SK-N-SH (cell line): ENCODE measurements at regions not wholly inside any gene's neighbourhood (a gene's known extent, or its start where the extent isn't known, plus 50 kb on each side); places are given as distances from the start of the nearest gene placed in this dataset.
A peak's percentile ranks its signal among the peaks of the same experiment; 100 is the strongest.

Experiments used
- CTCF ChIA-PET: fragments of 300-600, 350-600 bp; formaldehyde crosslinking; extraction: SDS; loops from one replicate; lab custom pipeline; 2021; lab: Yijun Ruan, JAX
- POLR2A ChIA-PET: fragments of 350-600 bp; sonication (Branson Sonifier 250); formaldehyde crosslinking; extraction: SDS; loops from one replicate; lab custom pipeline; 2020; ENCODE audit warnings: antibody characterized with exemption, inconsistent platforms; lab: Yijun Ruan, JAX
- DNase-seq: peaks from one replicate; pipeline ENCODE4 v3.0.0; 2012
- H2AFZ ChIP-seq: fragments of 200-600 bp; sonication (generic); 2 replicates; pipeline ENCODE4 v1.8.1; 2016; ENCODE audit warnings: antibody characterized with exemption, mild to moderate bottlenecking, low read depth
- H3F3A ChIP-seq: fragments of 200-600 bp; sonication (generic); replicated peaks from 2 replicates; pipeline ENCODE3; 2016; ENCODE audit warnings: antibody characterized with exemption, mild to moderate bottlenecking; ENCODE audit not compliant: insufficient read depth
- H3K27ac ChIP-seq, 2 experiments: fragments of 200-500 bp in 1 of 2; fragments of 200-600 bp in 1 of 2; sonication (Bioruptor generic) in 1 of 2; sonication (generic), shearing (Covaris generic) in 1 of 2; 2 replicates each; pipeline versions ENCODE4 v1.5.1 to v1.6.1; 2014 to 2016; ENCODE audit warnings: low read depth in 2 of 2, inconsistent platforms in 1 of 2, low read length in 1 of 2, mild to moderate bottlenecking in 1 of 2, mixed read lengths in 1 of 2
- H3K27me3 ChIP-seq: fragments of 200-600 bp; sonication (generic), shearing (Covaris generic); 2 replicates; pipeline ENCODE4 v1.6.1; 2016; ENCODE audit warnings: mixed run types; ENCODE audit not compliant: insufficient read depth
- H3K36me3 ChIP-seq, 2 experiments: fragments of 200-500 bp in 1 of 2; fragments of 200-600 bp in 1 of 2; sonication (Bioruptor generic) in 1 of 2; sonication (generic) in 1 of 2; replicated peaks in 1 of 2; 2 replicates each; pipeline versions ENCODE3 to v1.5.1; 2014 to 2016; ENCODE audit warnings: low read length in 1 of 2, mild to moderate bottlenecking in 1 of 2; ENCODE audit not compliant: insufficient read depth in 2 of 2, control insufficient read depth in 1 of 2
- H3K4me1 ChIP-seq, 2 experiments: fragments of 200-500 bp in 1 of 2; fragments of 200-600 bp in 1 of 2; sonication (Bioruptor generic) in 1 of 2; sonication (generic), shearing (Covaris generic) in 1 of 2; 2 replicates each; pipeline versions ENCODE4 v1.5.1 to v1.6.1; 2014 to 2016; ENCODE audit warnings: low read depth in 1 of 2, low read length in 1 of 2, mixed run types in 1 of 2; ENCODE audit not compliant: insufficient read depth in 2 of 2, control insufficient read depth in 1 of 2
- H3K4me2 ChIP-seq: fragments of 200-600 bp; sonication (generic), shearing (Covaris generic); 2 replicates; pipeline ENCODE4 v1.6.1; 2017; ENCODE audit warnings: mixed run types
- H3K4me3 ChIP-seq, 2 experiments: fragments of 200-500 bp in 1 of 2; fragments of 200-600 bp in 1 of 2; sonication (Bioruptor generic) in 1 of 2; sonication (generic), shearing (Covaris generic) in 1 of 2; 2 replicates each; pipeline versions ENCODE4 v1.5.1 to v1.8.1; 2014 to 2016; ENCODE audit warnings: low read depth in 2 of 2, inconsistent platforms in 1 of 2, low read length in 1 of 2, mild to moderate bottlenecking in 1 of 2, mixed read lengths in 1 of 2, moderate library complexity in 1 of 2
- H3K79me2 ChIP-seq: fragments of 200-600 bp; sonication (generic); 2 replicates; pipeline ENCODE4 v1.8.1; 2017; ENCODE audit warnings: mild to moderate bottlenecking; ENCODE audit not compliant: insufficient read depth
- H3K9ac ChIP-seq: fragments of 200-600 bp; sonication (generic); 2 replicates; pipeline ENCODE4 v1.6.1; 2017; ENCODE audit warnings: mixed run types
- H3K9me2 ChIP-seq: fragments of 200-600 bp; sonication (generic); 2 replicates; pipeline ENCODE4 v1.6.1; 2017; ENCODE audit warnings: mixed run types
- H3K9me3 ChIP-seq: fragments of 200-600 bp; sonication (generic); 2 replicates; pipeline ENCODE4 v1.6.1; 2017; ENCODE audit warnings: mixed run types, mild to moderate bottlenecking, moderate library complexity
- H4K20me1 ChIP-seq: fragments of 200-600 bp; sonication (generic); 2 replicates; pipeline ENCODE4 v1.6.1; 2017; ENCODE audit warnings: mild to moderate bottlenecking, mixed run types; ENCODE audit not compliant: insufficient read depth
- EZH2phosphoT487 ChIP-seq: fragments of 200-600 bp; sonication (generic); IDR thresholded peaks from 2 replicates; pipeline ENCODE4 v1.6.1; 2017; ENCODE audit warnings: low read depth, mixed run types, mild to moderate bottlenecking, antibody characterized with exemption, moderate library complexity, borderline replicate concordance
- FOXJ3 ChIP-seq: sonication (generic); formaldehyde crosslinking; IDR thresholded peaks from 2 replicates; pipeline ENCODE4 v1.5.1; 2020; ENCODE audit warnings: mild to moderate bottlenecking, missing genetic modification reagents
- FOXM1 ChIP-seq: IDR thresholded peaks from 2 replicates; pipeline ENCODE4 v1.4.0; 2012; ENCODE audit warnings: low read depth, mild to moderate bottlenecking
- MEF2A ChIP-seq: IDR thresholded peaks from 2 replicates; pipeline ENCODE4 v1.4.0; 2012; ENCODE audit warnings: low read depth, borderline replicate concordance
- MXI1 ChIP-seq: IDR thresholded peaks from 2 replicates; pipeline ENCODE4 v1.6.1; 2012; ENCODE audit warnings: mild to moderate bottlenecking, low read depth, low read length, improper control_type of control experiment
- NFIC ChIP-seq: IDR thresholded peaks from 2 replicates; pipeline ENCODE4 v1.4.0; 2012; ENCODE audit warnings: borderline replicate concordance
- NRF1 ChIP-seq: IDR thresholded peaks from 2 replicates; pipeline ENCODE4 v1.6.1; 2012; ENCODE audit warnings: low read depth, mild to moderate bottlenecking, low read length
- POLR2AphosphoS5 ChIP-seq: IDR thresholded peaks from 2 replicates; pipeline ENCODE4 v1.6.1; 2012; ENCODE audit warnings: low read depth, low read length
- RAD21 ChIP-seq: IDR thresholded peaks from 2 replicates; pipeline ENCODE4 v1.6.1; 2012; ENCODE audit warnings: mild to moderate bottlenecking, low read length
- RXRA ChIP-seq: IDR thresholded peaks from 2 replicates; pipeline ENCODE4 v1.4.0; 2012; ENCODE audit warnings: low read depth, mild to moderate bottlenecking, borderline replicate concordance
- SMC3 ChIP-seq: IDR thresholded peaks from 2 replicates; pipeline ENCODE4 v1.6.1; 2012; ENCODE audit warnings: low read depth, low read length, improper control_type of control experiment
- TEAD4 ChIP-seq: IDR thresholded peaks from 2 replicates; pipeline ENCODE4 v1.4.0; 2012; ENCODE audit warnings: mild to moderate bottlenecking, borderline replicate concordance; ENCODE audit not compliant: insufficient read depth
- YY1 ChIP-seq: IDR thresholded peaks from 2 replicates; pipeline ENCODE4 v1.4.0; 2012; ENCODE audit warnings: low read depth, mild to moderate bottlenecking
- WGBS: methylation state at CpG from one replicate; pipeline ENCODE4 v1.1.6; 2017; ENCODE audit warnings: low lambda C conversion rate; 5-methylcytosine and 5-hydroxymethylcytosine counted together
- TF ChIP-seq, protein P1 (sequence below): fragments of 150-350 bp; IDR thresholded peaks from 2 replicates; pipeline ENCODE4 v1.6.1; 2017; ENCODE audit warnings: antibody characterized with exemption, low read length, low read depth, borderline replicate concordance
- TF ChIP-seq, protein P2 (sequence below): IDR thresholded peaks from 2 replicates; pipeline ENCODE4 v1.4.0; 2012; ENCODE audit warnings: low read depth, borderline replicate concordance
- TF ChIP-seq, protein P3 (sequence below): fragments of 200-600 bp; sonication (generic); IDR thresholded peaks from 2 replicates; pipeline ENCODE4 v1.6.1; 2017; ENCODE audit warnings: antibody characterized with exemption, mild to moderate bottlenecking, moderate library complexity
- TF ChIP-seq, protein P4 (sequence below): fragments of 150-350 bp; IDR thresholded peaks from 2 replicates; pipeline ENCODE4 v1.6.1; 2016; ENCODE audit warnings: mild to moderate bottlenecking, low read depth, low read length

DNA sequence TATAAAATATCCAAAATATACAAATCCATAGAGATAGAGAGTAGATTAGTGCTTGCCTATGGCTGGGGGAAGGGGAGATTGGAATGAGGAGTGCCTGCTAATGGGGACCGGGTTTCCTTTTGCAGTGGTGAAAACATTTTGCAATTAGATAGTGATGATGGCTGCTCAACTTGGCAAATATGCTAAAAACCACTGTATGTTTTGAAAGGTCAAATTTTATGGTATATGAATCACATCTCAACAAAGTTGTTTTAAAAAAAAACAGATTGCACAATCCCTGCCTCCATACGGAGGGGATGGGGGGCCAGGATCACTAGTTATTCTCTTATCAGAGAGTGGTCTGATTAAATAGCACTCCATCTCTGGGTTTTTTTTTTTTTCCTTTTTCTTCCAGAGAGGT lies 76.9 kb upstream of the RIPOR2 start (continued):
- no peak; the same call in 1 of the 2 replicates for TF ChIP-seq YY1
- no peak for TF ChIP-seq MEF2A
- TF ChIP-seq MXI1 = no peak
- TF ChIP-seq, protein P1, sequence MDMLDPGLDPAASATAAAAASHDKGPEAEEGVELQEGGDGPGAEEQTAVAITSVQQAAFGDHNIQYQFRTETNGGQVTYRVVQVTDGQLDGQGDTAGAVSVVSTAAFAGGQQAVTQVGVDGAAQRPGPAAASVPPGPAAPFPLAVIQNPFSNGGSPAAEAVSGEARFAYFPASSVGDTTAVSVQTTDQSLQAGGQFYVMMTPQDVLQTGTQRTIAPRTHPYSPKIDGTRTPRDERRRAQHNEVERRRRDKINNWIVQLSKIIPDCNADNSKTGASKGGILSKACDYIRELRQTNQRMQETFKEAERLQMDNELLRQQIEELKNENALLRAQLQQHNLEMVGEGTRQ = no peak
- peak; percentile 50; the same call in 1 of the 2 replicates for TF ChIP-seq NFIC
- peak; percentile 55; the same call in 1 of the 2 replicates for TF ChIP-seq TEAD4
- TF ChIP-seq, protein P2, sequence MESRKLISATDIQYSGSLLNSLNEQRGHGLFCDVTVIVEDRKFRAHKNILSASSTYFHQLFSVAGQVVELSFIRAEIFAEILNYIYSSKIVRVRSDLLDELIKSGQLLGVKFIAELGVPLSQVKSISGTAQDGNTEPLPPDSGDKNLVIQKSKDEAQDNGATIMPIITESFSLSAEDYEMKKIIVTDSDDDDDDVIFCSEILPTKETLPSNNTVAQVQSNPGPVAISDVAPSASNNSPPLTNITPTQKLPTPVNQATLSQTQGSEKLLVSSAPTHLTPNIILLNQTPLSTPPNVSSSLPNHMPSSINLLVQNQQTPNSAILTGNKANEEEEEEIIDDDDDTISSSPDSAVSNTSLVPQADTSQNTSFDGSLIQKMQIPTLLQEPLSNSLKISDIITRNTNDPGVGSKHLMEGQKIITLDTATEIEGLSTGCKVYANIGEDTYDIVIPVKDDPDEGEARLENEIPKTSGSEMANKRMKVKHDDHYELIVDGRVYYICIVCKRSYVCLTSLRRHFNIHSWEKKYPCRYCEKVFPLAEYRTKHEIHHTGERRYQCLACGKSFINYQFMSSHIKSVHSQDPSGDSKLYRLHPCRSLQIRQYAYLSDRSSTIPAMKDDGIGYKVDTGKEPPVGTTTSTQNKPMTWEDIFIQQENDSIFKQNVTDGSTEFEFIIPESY = no peak
- TF ChIP-seq POLR2AphosphoS5 = no peak
- peak; percentile 71; the same call in 1 of the 2 replicates for TF ChIP-seq RXRA
- TF ChIP-seq RAD21 = no peak
- no peak for TF ChIP-seq NRF1
- TF ChIP-seq EZH2phosphoT487 = no peak
- TF ChIP-seq FOXM1 = no peak
- TF ChIP-seq, protein P3, sequence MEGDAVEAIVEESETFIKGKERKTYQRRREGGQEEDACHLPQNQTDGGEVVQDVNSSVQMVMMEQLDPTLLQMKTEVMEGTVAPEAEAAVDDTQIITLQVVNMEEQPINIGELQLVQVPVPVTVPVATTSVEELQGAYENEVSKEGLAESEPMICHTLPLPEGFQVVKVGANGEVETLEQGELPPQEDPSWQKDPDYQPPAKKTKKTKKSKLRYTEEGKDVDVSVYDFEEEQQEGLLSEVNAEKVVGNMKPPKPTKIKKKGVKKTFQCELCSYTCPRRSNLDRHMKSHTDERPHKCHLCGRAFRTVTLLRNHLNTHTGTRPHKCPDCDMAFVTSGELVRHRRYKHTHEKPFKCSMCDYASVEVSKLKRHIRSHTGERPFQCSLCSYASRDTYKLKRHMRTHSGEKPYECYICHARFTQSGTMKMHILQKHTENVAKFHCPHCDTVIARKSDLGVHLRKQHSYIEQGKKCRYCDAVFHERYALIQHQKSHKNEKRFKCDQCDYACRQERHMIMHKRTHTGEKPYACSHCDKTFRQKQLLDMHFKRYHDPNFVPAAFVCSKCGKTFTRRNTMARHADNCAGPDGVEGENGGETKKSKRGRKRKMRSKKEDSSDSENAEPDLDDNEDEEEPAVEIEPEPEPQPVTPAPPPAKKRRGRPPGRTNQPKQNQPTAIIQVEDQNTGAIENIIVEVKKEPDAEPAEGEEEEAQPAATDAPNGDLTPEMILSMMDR = no peak
- TF ChIP-seq, protein P4, sequence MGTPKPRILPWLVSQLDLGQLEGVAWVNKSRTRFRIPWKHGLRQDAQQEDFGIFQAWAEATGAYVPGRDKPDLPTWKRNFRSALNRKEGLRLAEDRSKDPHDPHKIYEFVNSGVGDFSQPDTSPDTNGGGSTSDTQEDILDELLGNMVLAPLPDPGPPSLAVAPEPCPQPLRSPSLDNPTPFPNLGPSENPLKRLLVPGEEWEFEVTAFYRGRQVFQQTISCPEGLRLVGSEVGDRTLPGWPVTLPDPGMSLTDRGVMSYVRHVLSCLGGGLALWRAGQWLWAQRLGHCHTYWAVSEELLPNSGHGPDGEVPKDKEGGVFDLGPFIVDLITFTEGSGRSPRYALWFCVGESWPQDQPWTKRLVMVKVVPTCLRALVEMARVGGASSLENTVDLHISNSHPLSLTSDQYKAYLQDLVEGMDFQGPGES = no peak
- no peak for TF ChIP-seq FOXJ3 (CRISPR knock-in tag)
- TF ChIP-seq, all 33 proteins: peak for 10

DNA sequence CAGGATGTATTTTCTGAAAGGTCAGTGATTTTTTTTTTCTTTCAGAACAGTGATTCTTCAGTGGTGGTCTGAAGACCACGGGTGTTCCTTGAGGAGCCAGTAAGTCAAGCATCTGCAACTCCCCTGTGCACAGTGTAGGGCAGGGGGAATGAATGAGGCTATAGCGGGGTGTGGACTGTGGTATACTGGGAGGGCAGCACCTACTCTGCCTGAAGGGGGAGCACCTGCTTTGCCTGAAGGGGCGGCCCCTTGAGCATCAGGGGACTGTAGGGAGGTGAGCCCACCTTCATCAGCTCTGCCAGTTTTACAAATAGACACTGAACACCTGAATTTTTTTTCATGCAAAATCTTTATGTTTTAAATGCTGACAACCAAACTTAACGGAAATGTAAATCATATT lies 77.5 kb upstream of the RIPOR2 start:
- Histone ChIP-seq H3K36me3 (no peaks in the 10 kb centered on the region), H3K27me3 (no peaks in the 10 kb centered on the region), H3K79me2 (no peaks in the 10 kb centered on the region), H3K27ac (no peak overlapping the region; a peak in 1 of 4 replicates), H3K9ac (no peak overlapping the region), H3K9me3 (no peaks in the 10 kb centered on the region), H2AFZ (no peak overlapping the region), H4K20me1 (no peaks in the 10 kb centered on the region), H3K4me2 (0 out of 2 replicates have a peak overlapping the region, but pooled peaks have one; percentile 10), H3K4me1 (peaks cover 17 to 29% of the 10 kb centered on the region in 2 experiments), H3K9me2 (no peaks in the 10 kb centered on the region), H3F3A (peaks cover 20% of the 10 kb centered on the region), H3K4me3 (no peak overlapping the region)
- CTCF ChIA-PET = interaction anchor here (0.6 to 1.8 kb wide), 3 partner anchors 8 to 57 kb away, joined by 4 to 8 read pairs (median 5); no protein-coding TSS in a partner anchor
- POLR2A ChIA-PET = no interaction called here
- no peak for DNase-seq
- no peak for TF ChIP-seq SMC3
- TF ChIP-seq, protein P3 = peak; percentile 36
- 82% methylated on average over 4 of the region's 4 CpGs for WGBS
